Keratinocyte (primary cell): ENCODE measurements at regions not wholly inside any gene's neighbourhood (a gene's known extent, or its start where the extent isn't known, plus 50 kb on each side); places are given as distances from the start of the nearest gene placed in this dataset.

Experiments
- DNase-seq: peaks from one replicate; pipeline ENCODE4 v3.0.0-alpha.2; 2011; ENCODE audit warnings: low read depth, missing footprints, low spot score
- FAIRE-seq: peaks from 2 replicates; lab custom pipeline; 2011; peaks lifted over from hg19 to GRCh38; lab: Jason Lieb, UNC
- H2AFZ ChIP-seq: 2 replicates; pipeline ENCODE4 v1.6.0; 2012; ENCODE audit warnings: low read length, control low read depth, inconsistent platforms; ENCODE audit not compliant: control insufficient read depth
- H3K27ac ChIP-seq: 2 replicates; pipeline ENCODE4 v1.5.1; 2011; ENCODE audit warnings: low read length; ENCODE audit not compliant: control insufficient read depth, insufficient read depth
- H3K27me3 ChIP-seq: 3 replicates; pipeline ENCODE4 v1.6.0; 2011; ENCODE audit warnings: low read length; ENCODE audit not compliant: control insufficient read depth, insufficient read depth; ENCODE audit errors: extremely low read depth
- H3K36me3 ChIP-seq, 2 experiments: 2 replicates in 1 of 2; 3 replicates in 1 of 2; pipeline ENCODE4 v1.5.1; 2011; ENCODE audit warnings: low read length in 2 of 2, mild to moderate bottlenecking in 1 of 2; ENCODE audit not compliant: control insufficient read depth in 2 of 2, insufficient read depth in 2 of 2; ENCODE audit errors: extremely low read depth in 1 of 2
- H3K4me1 ChIP-seq: 3 replicates; pipeline ENCODE4 v1.5.1; 2011; ENCODE audit warnings: low read length; ENCODE audit not compliant: control insufficient read depth, insufficient read depth; ENCODE audit errors: extremely low read depth
- H3K4me2 ChIP-seq: 3 replicates; pipeline ENCODE4 v1.6.0; 2011; ENCODE audit warnings: low read depth, low read length; ENCODE audit not compliant: control insufficient read depth, insufficient read depth; ENCODE audit errors: extremely low read depth
- H3K4me3 ChIP-seq, 3 experiments: fragments of 200-600 bp in 1 of 3; sonication (generic) in 1 of 3; 2 replicates in 2 of 3; 3 replicates in 1 of 3; pipeline ENCODE4 v1.5.1; 2011 to 2016; ENCODE audit warnings: low read length in 3 of 3, mild to moderate bottlenecking in 3 of 3, control low read depth in 2 of 3, inconsistent platforms in 1 of 3, low read depth in 1 of 3, mixed read lengths in 1 of 3, mixed run types in 1 of 3, moderate library complexity in 1 of 3; ENCODE audit not compliant: control insufficient read depth in 2 of 3, insufficient read depth in 2 of 3; ENCODE audit errors: extremely low read depth in 1 of 3
- H3K79me2 ChIP-seq: 2 replicates; pipeline ENCODE4 v1.6.0; 2012; ENCODE audit warnings: low read length; ENCODE audit not compliant: control insufficient read depth, insufficient read depth
- H3K9ac ChIP-seq: 3 replicates; pipeline ENCODE4 v1.6.0; 2011; ENCODE audit warnings: low read length; ENCODE audit not compliant: control insufficient read depth, insufficient read depth; ENCODE audit errors: extremely low read depth
- H3K9me1 ChIP-seq: 3 replicates; pipeline ENCODE4 v1.6.0; 2011; ENCODE audit warnings: low read length; ENCODE audit not compliant: control insufficient read depth, insufficient read depth; ENCODE audit errors: extremely low read depth
- H3K9me3 ChIP-seq: 2 replicates; pipeline ENCODE4 v1.5.1; 2012; ENCODE audit warnings: low read depth, low read length; ENCODE audit not compliant: control insufficient read depth
- H4K20me1 ChIP-seq: 3 replicates; pipeline ENCODE4 v1.6.0; 2011; ENCODE audit warnings: low read length; ENCODE audit not compliant: control insufficient read depth, insufficient read depth; ENCODE audit errors: extremely low read depth
- CTCF ChIP-seq, 3 experiments: IDR thresholded peaks in 1 of 3; conservative IDR thresholded peaks in 1 of 3; optimal IDR thresholded peaks in 1 of 3; 2 replicates in 2 of 3; 3 replicates in 1 of 3; pipeline versions ENCODE3 to v1.5.1; 2011; ENCODE audit warnings: low read length in 3 of 3, mild to moderate bottlenecking in 3 of 3, moderate library complexity in 2 of 3, control low read depth in 1 of 3, inconsistent platforms in 1 of 3; ENCODE audit not compliant: insufficient read depth in 2 of 3; ENCODE audit errors: extremely low read depth in 1 of 3
- EZH2 ChIP-seq: IDR thresholded peaks from one replicate; pipeline ENCODE4 v1.6.1; 2012; ENCODE audit warnings: inconsistent platforms, mild to moderate bottlenecking, low read length, moderate library complexity
- dilution Hi-C: fragments of 300-500 bp; cut with MboI; formaldehyde crosslinking; loops from one replicate; pipeline ENCODE4 v1.7.0; 2020; ENCODE audit warnings: low sequenced_read_pairs; ENCODE audit not compliant: extremely low pct_ligation_motif_present

- no peak overlapping the region for H3K4me3 ChIP-seq
- H3K36me3 ChIP-seq, result no peaks in the 10 kb centered on the region
- no peaks in the 10 kb centered on the region for H3K9me3 ChIP-seq
- no peaks in the 10 kb centered on the region for H3K9me1 ChIP-seq
- H2AFZ ChIP-seq, result no peak overlapping the region
- FAIRE-seq, result no peak
- H3K27me3 ChIP-seq, result no peaks in the 10 kb centered on the region
- dilution Hi-C loops, result no loop called here
- H3K27ac ChIP-seq, result no peak overlapping the region
- H3K4me1 ChIP-seq, result no peaks in the 10 kb centered on the region
- no peaks in the 10 kb centered on the region for H3K79me2 ChIP-seq
- no peak overlapping the region for H3K4me2 ChIP-seq
- H4K20me1 ChIP-seq, result no peaks in the 10 kb centered on the region
- TF ChIP-seq EZH2, result no peak
- no peak for TF ChIP-seq CTCF (optimal IDR thresholded peaks at IDR 0.05 in 1 of 3, IDR thresholded peaks at IDR 0.05 in 1 of 3, conservative IDR thresholded peaks at IDR 0.05 in 1 of 3; ENCODE audit: extremely low read depth in 1 of 3, insufficient read depth in 2 of 3, low read length in 3 of 3)
- no peak for DNase-seq
- H3K9ac ChIP-seq, result no peak overlapping the region
Observed at GRCh38 chr2:23158306-23158705, 226.7 kb upstream of the KLHL29 start.

- TF ChIP-seq CTCF (optimal IDR thresholded peaks at IDR 0.05 in 1 of 3, IDR thresholded peaks at IDR 0.05 in 1 of 3, conservative IDR thresholded peaks at IDR 0.05 in 1 of 3; ENCODE audit: extremely low read depth in 1 of 3, insufficient read depth in 2 of 3, low read length in 3 of 3) (no peak), EZH2 (no peak)
- FAIRE-seq, result no peak
- no peaks in the 10 kb centered on the region for H3K9me1 ChIP-seq
Observed at GRCh38 chr2:23159746-23160405, 225.1 kb upstream of the KLHL29 start.

More at GRCh38 chr2:23159746-23160405, 225.1 kb upstream of the KLHL29 start:
- H3K27ac ChIP-seq, result no peak overlapping the region
- H3K9ac ChIP-seq, result no peak overlapping the region
- dilution Hi-C loops, result no loop called here
- no peaks in the 10 kb centered on the region for H3K9me3 ChIP-seq
- no peak for DNase-seq
- H3K4me1 ChIP-seq, result no peaks in the 10 kb centered on the region
- H3K4me2 ChIP-seq, result no peak overlapping the region
- no peak overlapping the region for H2AFZ ChIP-seq
- no peaks in the 10 kb centered on the region for H4K20me1 ChIP-seq
- no peaks in the 10 kb centered on the region for H3K36me3 ChIP-seq
- no peaks in the 10 kb centered on the region for H3K79me2 ChIP-seq
- no peak overlapping the region for H3K4me3 ChIP-seq
- H3K27me3 ChIP-seq, result no peaks in the 10 kb centered on the region
